ENCODE measurements at regions not wholly inside any gene's neighbourhood (a gene's known extent, or its start where the extent isn't known, plus 50 kb on each side); places are given as distances from the start of the nearest gene placed in this dataset.

DNA sequence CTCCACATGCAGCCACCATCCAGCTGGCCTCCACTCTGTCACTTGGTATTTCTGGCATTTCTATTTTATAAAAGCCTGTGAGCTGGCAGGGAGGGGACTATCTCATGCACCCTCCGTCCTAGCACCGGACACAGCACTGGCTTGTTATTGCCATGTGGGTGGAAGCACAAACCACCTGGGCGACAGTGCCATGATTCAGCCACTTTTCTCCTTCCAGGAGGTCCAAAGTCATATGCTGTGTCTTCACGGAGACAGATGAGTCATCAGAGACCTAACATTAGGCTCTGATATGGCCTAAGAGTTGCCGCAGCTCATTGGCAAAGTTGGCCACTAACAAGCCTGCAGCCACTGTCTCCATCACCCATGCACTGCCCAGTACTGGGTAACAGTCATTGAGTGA lies 1123.0 kb downstream of the VRK1 start:
- H3K4me2 ChIP-seq: no peak overlapping the region
- no peaks in the 10 kb centered on the region for H3K4me1 ChIP-seq (ENCODE audit: control insufficient read depth in 1 of 2, insufficient read depth in 2 of 2, low read depth in 1 of 2, low read length in 1 of 2)
- ChIA-PET CTCF (no interaction called here), POLR2A (no interaction called here)
- no peak for TF ChIP-seq FOXM1 (IDR thresholded peaks at IDR 0.05; ENCODE audit: low read depth)
- no peak for TF ChIP-seq POLR2AphosphoS5 (IDR thresholded peaks at IDR 0.05; ENCODE audit: low read depth, low read length)
- H2AFZ ChIP-seq (ENCODE audit: low read depth): no peak overlapping the region
- no peak overlapping the region for H3K27ac ChIP-seq (ENCODE audit: low read depth in 2 of 2, low read length in 1 of 2)
- no peak for DNase-seq
- no peaks in the 10 kb centered on the region for H3F3A ChIP-seq (replicated peaks; ENCODE audit: insufficient read depth)
- no peaks in the 10 kb centered on the region for H3K27me3 ChIP-seq (ENCODE audit: insufficient read depth)
- no peak overlapping the region for H3K9ac ChIP-seq
- no peaks in the 10 kb centered on the region for H3K9me2 ChIP-seq
- H3K9me3 ChIP-seq: no peaks in the 10 kb centered on the region
- no peaks in the 10 kb centered on the region for H3K79me2 ChIP-seq (ENCODE audit: insufficient read depth)
- WGBS (ENCODE audit: low lambda C conversion rate): 3% methylated on average over 5 of the region's 5 CpGs
- H4K20me1 ChIP-seq (ENCODE audit: insufficient read depth): no peaks in the 10 kb centered on the region
- H3K4me3 ChIP-seq (ENCODE audit: low read depth in 2 of 2, low read length in 1 of 2): no peak overlapping the region
- no peaks in the 10 kb centered on the region for H3K36me3 ChIP-seq (replicated peaks in 1 of 2; ENCODE audit: control insufficient read depth in 1 of 2, insufficient read depth in 2 of 2, low read length in 1 of 2)

DNA sequence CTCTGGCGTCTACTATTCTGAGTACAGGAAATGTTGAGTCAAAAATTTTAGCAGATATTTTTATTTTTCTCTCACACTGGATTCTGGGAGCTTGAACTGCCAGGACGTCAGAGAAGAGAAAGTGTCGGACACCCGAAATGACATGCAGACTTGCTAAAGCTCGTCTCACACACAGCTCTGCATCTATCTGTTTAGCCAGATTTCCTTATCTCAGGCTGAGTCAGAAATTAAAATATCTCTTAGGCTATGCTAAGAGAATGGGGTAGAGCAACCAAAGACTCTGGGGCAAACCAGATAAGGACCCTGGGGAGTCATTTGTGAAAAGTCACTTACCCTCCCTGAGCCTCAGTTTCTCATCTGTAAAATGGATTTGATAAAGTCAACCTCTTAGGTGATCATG lies 1124.1 kb downstream of the VRK1 start:
- no peaks in the 10 kb centered on the region for H3K9me3 ChIP-seq
- no peak overlapping the region for H3K9ac ChIP-seq
- H3K27me3 ChIP-seq (ENCODE audit: insufficient read depth): no peaks in the 10 kb centered on the region
- CTCF ChIA-PET: no interaction called here
- no peak overlapping the region for H3K4me3 ChIP-seq (ENCODE audit: low read depth in 2 of 2, low read length in 1 of 2)
- no peaks in the 10 kb centered on the region for H3K79me2 ChIP-seq (ENCODE audit: insufficient read depth)
- DNase-seq: no peak
- POLR2A ChIA-PET: no interaction called here
- H3K36me3 ChIP-seq (replicated peaks in 1 of 2; ENCODE audit: control insufficient read depth in 1 of 2, insufficient read depth in 2 of 2, low read length in 1 of 2): no peaks in the 10 kb centered on the region
- H4K20me1 ChIP-seq (ENCODE audit: insufficient read depth): no peaks in the 10 kb centered on the region
- H3K9me2 ChIP-seq: no peaks in the 10 kb centered on the region
- H3K4me2 ChIP-seq: no peak overlapping the region
- TF ChIP-seq TCF12 (IDR thresholded peaks at IDR 0.05): no peak
- TF ChIP-seq, protein P1, sequence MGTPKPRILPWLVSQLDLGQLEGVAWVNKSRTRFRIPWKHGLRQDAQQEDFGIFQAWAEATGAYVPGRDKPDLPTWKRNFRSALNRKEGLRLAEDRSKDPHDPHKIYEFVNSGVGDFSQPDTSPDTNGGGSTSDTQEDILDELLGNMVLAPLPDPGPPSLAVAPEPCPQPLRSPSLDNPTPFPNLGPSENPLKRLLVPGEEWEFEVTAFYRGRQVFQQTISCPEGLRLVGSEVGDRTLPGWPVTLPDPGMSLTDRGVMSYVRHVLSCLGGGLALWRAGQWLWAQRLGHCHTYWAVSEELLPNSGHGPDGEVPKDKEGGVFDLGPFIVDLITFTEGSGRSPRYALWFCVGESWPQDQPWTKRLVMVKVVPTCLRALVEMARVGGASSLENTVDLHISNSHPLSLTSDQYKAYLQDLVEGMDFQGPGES (IDR thresholded peaks at IDR 0.05; ENCODE audit: low read depth, low read length): no peak
- no peak for TF ChIP-seq FOSL2 (IDR thresholded peaks at IDR 0.05; ENCODE audit: borderline replicate concordance, low read depth)
- no peak for TF ChIP-seq EP300 (IDR thresholded peaks at IDR 0.05; ENCODE audit: borderline replicate concordance in 1 of 2, low read depth in 1 of 2, low read length in 1 of 2)
- no peak for TF ChIP-seq FOXJ3 (CRISPR knock-in tag; IDR thresholded peaks at IDR 0.05)
- no peak for TF ChIP-seq NFIC (IDR thresholded peaks at IDR 0.05; ENCODE audit: borderline replicate concordance)
- TF ChIP-seq, protein P2, sequence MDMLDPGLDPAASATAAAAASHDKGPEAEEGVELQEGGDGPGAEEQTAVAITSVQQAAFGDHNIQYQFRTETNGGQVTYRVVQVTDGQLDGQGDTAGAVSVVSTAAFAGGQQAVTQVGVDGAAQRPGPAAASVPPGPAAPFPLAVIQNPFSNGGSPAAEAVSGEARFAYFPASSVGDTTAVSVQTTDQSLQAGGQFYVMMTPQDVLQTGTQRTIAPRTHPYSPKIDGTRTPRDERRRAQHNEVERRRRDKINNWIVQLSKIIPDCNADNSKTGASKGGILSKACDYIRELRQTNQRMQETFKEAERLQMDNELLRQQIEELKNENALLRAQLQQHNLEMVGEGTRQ (IDR thresholded peaks at IDR 0.05; ENCODE audit: borderline replicate concordance, low read depth, low read length): no peak
- no peak for TF ChIP-seq EZH2phosphoT487 (IDR thresholded peaks at IDR 0.05; ENCODE audit: borderline replicate concordance, low read depth)
- no peak for TF ChIP-seq TEAD4 (IDR thresholded peaks at IDR 0.05; ENCODE audit: borderline replicate concordance, insufficient read depth)
- TF ChIP-seq FOXM1 (IDR thresholded peaks at IDR 0.05; ENCODE audit: low read depth): no peak
- TF ChIP-seq RCOR1 (IDR thresholded peaks at IDR 0.05; ENCODE audit: low read length): no peak
- no peak for TF ChIP-seq MXI1 (IDR thresholded peaks at IDR 0.05; ENCODE audit: low read depth, low read length)
- TF ChIP-seq YY1 (IDR thresholded peaks at IDR 0.05; ENCODE audit: low read depth): no peak
- TF ChIP-seq RXRA (IDR thresholded peaks at IDR 0.05; ENCODE audit: borderline replicate concordance, low read depth): no peak
- 2% methylated on average over 5 of the region's 5 CpGs for WGBS (ENCODE audit: low lambda C conversion rate)
- H2AFZ ChIP-seq (ENCODE audit: low read depth): no peak overlapping the region
- no peaks in the 10 kb centered on the region for H3K4me1 ChIP-seq (ENCODE audit: control insufficient read depth in 1 of 2, insufficient read depth in 2 of 2, low read depth in 1 of 2, low read length in 1 of 2)
- H3F3A ChIP-seq (replicated peaks; ENCODE audit: insufficient read depth): no peaks in the 10 kb centered on the region
- H3K27ac ChIP-seq (ENCODE audit: low read depth in 2 of 2, low read length in 1 of 2): no peak overlapping the region

Measured in SK-N-SH (cell line).